HL-60 (cell line): ENCODE measurements at regions not wholly inside any gene's neighbourhood (a gene's known extent, or its start where the extent isn't known, plus 50 kb on each side); places are given as distances from the start of the nearest gene placed in this dataset.

ENCODE experiments used
- POLR2AphosphoS5 ChIP-seq: IDR thresholded peaks from 2 replicates; pipeline ENCODE4 v1.6.1; 2012; ENCODE audit warnings: low read depth
- TF ChIP-seq, protein P1 (sequence below): IDR thresholded peaks from one replicate; pipeline ENCODE4 v1.5.1; 2011; ENCODE audit warnings: low read length, control low read depth, inconsistent platforms; ENCODE audit not compliant: insufficient read depth

DNA sequence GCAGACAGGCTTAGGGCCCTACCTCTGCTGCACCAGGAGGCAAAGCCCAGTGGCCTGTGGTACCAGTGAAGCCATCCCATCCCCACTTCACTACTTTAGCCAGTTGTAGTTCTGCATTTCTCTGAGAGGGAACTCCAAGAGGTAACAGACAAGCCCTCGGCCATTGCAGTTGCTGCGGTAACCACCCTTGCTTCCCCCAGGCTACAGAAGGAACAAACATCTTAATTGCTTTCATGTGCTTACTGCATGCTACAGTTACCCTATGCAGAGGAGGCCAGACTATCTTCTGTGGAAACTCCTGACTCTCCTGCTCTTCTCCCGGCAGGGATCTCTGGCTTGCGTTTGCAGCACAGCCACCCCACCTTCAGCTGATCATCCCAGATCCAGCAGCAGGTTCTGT is 67.8 kb downstream of the SPIN4 start:
- TF ChIP-seq, protein P1, sequence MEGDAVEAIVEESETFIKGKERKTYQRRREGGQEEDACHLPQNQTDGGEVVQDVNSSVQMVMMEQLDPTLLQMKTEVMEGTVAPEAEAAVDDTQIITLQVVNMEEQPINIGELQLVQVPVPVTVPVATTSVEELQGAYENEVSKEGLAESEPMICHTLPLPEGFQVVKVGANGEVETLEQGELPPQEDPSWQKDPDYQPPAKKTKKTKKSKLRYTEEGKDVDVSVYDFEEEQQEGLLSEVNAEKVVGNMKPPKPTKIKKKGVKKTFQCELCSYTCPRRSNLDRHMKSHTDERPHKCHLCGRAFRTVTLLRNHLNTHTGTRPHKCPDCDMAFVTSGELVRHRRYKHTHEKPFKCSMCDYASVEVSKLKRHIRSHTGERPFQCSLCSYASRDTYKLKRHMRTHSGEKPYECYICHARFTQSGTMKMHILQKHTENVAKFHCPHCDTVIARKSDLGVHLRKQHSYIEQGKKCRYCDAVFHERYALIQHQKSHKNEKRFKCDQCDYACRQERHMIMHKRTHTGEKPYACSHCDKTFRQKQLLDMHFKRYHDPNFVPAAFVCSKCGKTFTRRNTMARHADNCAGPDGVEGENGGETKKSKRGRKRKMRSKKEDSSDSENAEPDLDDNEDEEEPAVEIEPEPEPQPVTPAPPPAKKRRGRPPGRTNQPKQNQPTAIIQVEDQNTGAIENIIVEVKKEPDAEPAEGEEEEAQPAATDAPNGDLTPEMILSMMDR, result no peak
- no peak for TF ChIP-seq POLR2AphosphoS5
